Fibroblast of lung (primary cell): ENCODE measurements at regions not wholly inside any gene's neighbourhood (a gene's known extent, or its start where the extent isn't known, plus 50 kb on each side); places are given as distances from the start of the nearest gene placed in this dataset.

Experiments
- DNase-seq, 2 donors: peaks; one replicate each; pipeline versions ENCODE4 v3.0.0 to v3.0.0-alpha.2; 2010; ENCODE audit warnings: low read depth in 2 of 2
- H2AFZ ChIP-seq: 2 replicates; pipeline ENCODE4 v1.5.1; 2012; ENCODE audit warnings: low read length, control low read depth, inconsistent platforms
- H3K27ac ChIP-seq: 2 replicates; pipeline ENCODE4 v1.5.1; 2011; ENCODE audit warnings: low read length, control low read depth; ENCODE audit not compliant: insufficient read depth
- H3K27me3 ChIP-seq: 2 replicates; pipeline ENCODE4 v1.5.1; 2011; ENCODE audit warnings: mild to moderate bottlenecking, low read length; ENCODE audit not compliant: control insufficient read depth, insufficient read depth
- H3K36me3 ChIP-seq: 2 replicates; pipeline ENCODE4 v1.5.1; 2011; ENCODE audit warnings: low read length; ENCODE audit not compliant: control insufficient read depth, insufficient read depth
- H3K4me1 ChIP-seq: 2 replicates; pipeline ENCODE4 v1.5.1; 2011; ENCODE audit warnings: low read length; ENCODE audit not compliant: control insufficient read depth, insufficient read depth; ENCODE audit errors: extremely low read depth
- H3K4me2 ChIP-seq: 2 replicates; pipeline ENCODE4 v1.5.1; 2011; ENCODE audit warnings: low read length, control low read depth; ENCODE audit not compliant: insufficient read depth; ENCODE audit errors: extremely low read depth
- H3K4me3 ChIP-seq, 4 experiments: fragments of 200-600 bp in 1 of 4; sonication (generic) in 1 of 4; replicated peaks in 1 of 4; 2 replicates each; pipeline ENCODE4 v1.5.1; 2011 to 2016; ENCODE audit warnings: low read length in 4 of 4, low read depth in 3 of 4, mild to moderate bottlenecking in 3 of 4, control low read depth in 2 of 4, inconsistent platforms in 1 of 4, mixed read lengths in 1 of 4; ENCODE audit not compliant: insufficient read depth in 1 of 4; ENCODE audit errors: control extremely low read depth in 1 of 4
- H3K79me2 ChIP-seq: 2 replicates; pipeline ENCODE4 v1.5.1; 2012; ENCODE audit warnings: mild to moderate bottlenecking, low read length, inconsistent platforms; ENCODE audit not compliant: control insufficient read depth, insufficient read depth
- H3K9ac ChIP-seq: 2 replicates; pipeline ENCODE4 v1.5.1; 2011; ENCODE audit warnings: mild to moderate bottlenecking, low read length, control low read depth; ENCODE audit not compliant: insufficient read depth
- H3K9me3 ChIP-seq: 2 replicates; pipeline ENCODE4 v1.5.1; 2012; ENCODE audit warnings: low read depth, low read length; ENCODE audit not compliant: control insufficient read depth, insufficient read depth
- H4K20me1 ChIP-seq: 2 replicates; pipeline ENCODE4 v1.5.1; 2011; ENCODE audit warnings: low read length; ENCODE audit not compliant: control insufficient read depth, insufficient read depth; ENCODE audit errors: extremely low read depth
- CTCF ChIP-seq, 2 donors: IDR thresholded peaks in 1 of 2; conservative IDR thresholded peaks in 1 of 2; 1 replicate in 1 of 2; 2 replicates in 1 of 2; pipeline ENCODE4 v1.5.1; 2011 to 2012; ENCODE audit warnings: low read length in 2 of 2, control low read depth in 1 of 2, inconsistent platforms in 1 of 2, low read depth in 1 of 2, mild to moderate bottlenecking in 1 of 2
- EZH2 ChIP-seq: IDR thresholded peaks from 2 replicates; pipeline ENCODE4 v1.5.1; 2012; ENCODE audit warnings: low read length, control low read depth, mild to moderate bottlenecking; ENCODE audit errors: missing control alignments

GRCh38 chr18:32545631-32546030 lies 74.9 kb upstream of the GAREM1 start:
- Histone ChIP-seq H3K27me3 (no peaks in the 10 kb centered on the region), H3K36me3 (no peaks in the 10 kb centered on the region), H3K79me2 (no peaks in the 10 kb centered on the region), H4K20me1 (no peaks in the 10 kb centered on the region), H2AFZ (no peak overlapping the region), H3K9ac (no peak overlapping the region), H3K27ac (no peak overlapping the region), H3K9me3 (no peaks in the 10 kb centered on the region), H3K4me2 (no peak overlapping the region), H3K4me1 (no peaks in the 10 kb centered on the region), H3K4me3 (no peak overlapping the region)
- no peak for DNase-seq
- TF ChIP-seq CTCF (conservative IDR thresholded peaks at IDR 0.05 in 1 of 2, IDR thresholded peaks at IDR 0.05 in 1 of 2; ENCODE audit: low read depth in 1 of 2, low read length in 2 of 2) (no peak), EZH2 (no peak)

GRCh38 chr18:32544088-32544487 lies 73.4 kb upstream of the GAREM1 start:
- H3K4me3 ChIP-seq: no peak overlapping the region
- no peaks in the 10 kb centered on the region for H3K27me3 ChIP-seq
- H3K4me2 ChIP-seq: no peak overlapping the region
- H3K79me2 ChIP-seq: no peaks in the 10 kb centered on the region
- H3K4me1 ChIP-seq: no peaks in the 10 kb centered on the region
- H3K36me3 ChIP-seq: no peaks in the 10 kb centered on the region
- TF ChIP-seq CTCF (conservative IDR thresholded peaks at IDR 0.05 in 1 of 2, IDR thresholded peaks at IDR 0.05 in 1 of 2; ENCODE audit: low read depth in 1 of 2, low read length in 2 of 2) (no peak), EZH2 (no peak)
- no peaks in the 10 kb centered on the region for H3K9me3 ChIP-seq
- H3K27ac ChIP-seq: no peak overlapping the region
- no peak for DNase-seq
- no peak overlapping the region for H3K9ac ChIP-seq
- no peaks in the 10 kb centered on the region for H4K20me1 ChIP-seq
- no peak overlapping the region for H2AFZ ChIP-seq

- Histone ChIP-seq H2AFZ (no peak overlapping the region), H3K79me2 (no peaks in the 10 kb centered on the region), H3K27me3 (no peaks in the 10 kb centered on the region), H3K36me3 (no peaks in the 10 kb centered on the region), H3K27ac (no peak overlapping the region), H3K4me2 (no peak overlapping the region), H4K20me1 (no peaks in the 10 kb centered on the region), H3K4me3 (no peak overlapping the region), H3K9ac (no peak overlapping the region), H3K4me1 (no peaks in the 10 kb centered on the region), H3K9me3 (no peaks in the 10 kb centered on the region)
- DNase-seq: peak; percentile 10 to 13
- TF ChIP-seq CTCF (conservative IDR thresholded peaks at IDR 0.05 in 1 of 2, IDR thresholded peaks at IDR 0.05 in 1 of 2; ENCODE audit: low read depth in 1 of 2, low read length in 2 of 2) (no peak), EZH2 (no peak)
These were observed 71.6 kb upstream of the GAREM1 start for GRCh38 chr18:32542221-32542798.
